GM12873 (cell line): ENCODE measurements at regions not wholly inside any gene's neighbourhood (a gene's known extent, or its start where the extent isn't known, plus 50 kb on each side); places are given as distances from the start of the nearest gene placed in this dataset.

Experiments used
- CTCF ChIP-seq: IDR thresholded peaks from 2 replicates; pipeline ENCODE4 v1.5.1; 2012; ENCODE audit warnings: low read depth, mild to moderate bottlenecking, moderate library complexity, low read length, control low read depth; ENCODE audit not compliant: insufficient read depth; ENCODE audit errors: missing control alignments

GRCh38 chr2:239642406-239643004 is 241.7 kb upstream of the HDAC4 start:
- no peak for TF ChIP-seq CTCF

GRCh38 chr2:239640676-239641578 is 240.1 kb upstream of the HDAC4 start:
- no peak for TF ChIP-seq CTCF

GRCh38 chr2:239640210-239640609 is 239.4 kb upstream of the HDAC4 start:
- TF ChIP-seq CTCF: no peak

- TF ChIP-seq CTCF: no peak
These were observed 238.8 kb upstream of the HDAC4 start for GRCh38 chr2:239639421-239640185.

GRCh38 chr2:239638376-239638775 is 237.6 kb upstream of the HDAC4 start:
- TF ChIP-seq CTCF: no peak

GRCh38 chr2:239636808-239637207 is 236.0 kb upstream of the HDAC4 start:
- no peak for TF ChIP-seq CTCF

- no peak for TF ChIP-seq CTCF
These were observed 233.9 kb upstream of the HDAC4 start for GRCh38 chr2:239634769-239635168.
